ENCODE measurements at regions not wholly inside any gene's neighbourhood (a gene's known extent, or its start where the extent isn't known, plus 50 kb on each side); places are given as distances from the start of the nearest gene placed in this dataset.

DNA sequence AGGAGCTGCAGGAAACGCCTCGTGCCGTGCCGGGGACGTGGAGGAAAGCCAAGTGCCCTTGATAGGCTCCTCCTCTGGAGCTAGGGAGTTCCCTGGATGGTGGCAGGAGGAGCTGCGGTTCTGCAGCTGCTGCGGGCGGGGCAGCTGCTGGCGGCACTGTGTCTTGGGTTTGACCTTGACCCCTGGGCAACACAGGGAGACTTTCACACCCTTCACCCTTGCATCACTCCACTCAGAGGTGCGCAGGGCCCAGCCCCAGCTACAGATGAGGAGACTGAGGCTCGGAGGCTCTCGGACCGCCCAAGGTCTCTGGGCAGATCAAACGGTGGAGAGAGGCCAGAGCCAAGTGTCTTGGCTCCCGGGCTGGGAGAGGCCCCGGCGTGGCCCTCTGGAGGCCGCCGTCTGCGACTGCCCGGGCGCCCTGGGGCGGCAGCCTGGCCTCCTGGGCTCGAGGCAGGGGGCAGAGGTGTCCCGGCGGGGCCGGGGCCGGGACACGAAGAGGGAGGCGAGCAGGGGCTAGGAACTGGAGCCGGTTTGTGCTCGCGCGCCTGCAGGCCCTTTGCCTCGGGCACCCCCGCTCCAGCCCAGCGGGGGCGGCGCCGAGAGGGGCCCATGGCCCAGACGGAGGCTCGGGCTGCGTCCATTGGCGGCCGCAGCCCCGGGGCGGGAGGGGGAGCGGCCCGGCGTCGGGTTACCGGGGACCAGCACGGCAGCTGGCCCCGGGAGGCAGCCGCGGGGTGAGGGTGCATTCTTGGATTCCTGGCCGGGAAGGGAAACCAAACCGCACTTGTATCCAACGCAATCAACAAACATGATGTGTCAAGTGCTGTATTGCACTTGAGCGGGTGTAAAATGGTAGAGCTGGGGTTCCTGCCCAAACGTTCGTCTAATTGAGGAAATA, 129.6 kb upstream of the SLC1A4 start:
- POLR2A ChIA-PET (ENCODE audit: unreplicated experiment): interaction anchor here (0.6 to 1.5 kb wide), 4 partner anchors 109 to 207 kb away, joined by 3 to 7 read pairs (median 4); partner anchors contain the start of gene SERTAD2
- Histone ChIP-seq H3K4ac (ENCODE audit: low read depth, low read length) (peak overlapping the region; percentile 93), H2AFZ (replicated peaks; ENCODE audit: low read length, poor library complexity) (peak overlapping the region; percentile 91), H3K9me1 (ENCODE audit: insufficient read depth, low read length) (peaks cover 8% of the 10 kb centered on the region), H3K27ac (ENCODE audit: insufficient read depth, low read length) (peak overlapping the region; percentile 74), H2BK20ac (ENCODE audit: low read depth, low read length) (peak overlapping the region; percentile 2; the same call in 1 of the 2 replicates), H3K18ac (ENCODE audit: low read depth, low read length) (peak overlapping the region; percentile 43), H4K5ac (ENCODE audit: low read depth, low read length) (peak overlapping the region; percentile 54; the same call in 1 of the 2 replicates), H4K91ac (ENCODE audit: insufficient read depth, low read depth, low read length) (peak overlapping the region; percentile 65; the same call in 1 of the 2 replicates), H2BK5ac (ENCODE audit: low read depth, low read length, poor library complexity, severe bottlenecking) (peak overlapping the region; percentile 67), H2AK9ac (replicated peaks; ENCODE audit: low read depth, low read length, poor library complexity) (peak overlapping the region; percentile 82), H3K14ac (replicated peaks; ENCODE audit: low read depth, low read length) (peak overlapping the region; percentile 87), H3K56ac (ENCODE audit: extremely low read depth, insufficient read depth, low read length) (peak overlapping the region; percentile 54; the same call in 1 of the 2 replicates), H2BK120ac (ENCODE audit: low read depth, low read length) (peak overlapping the region; percentile 76), H2AK5ac (ENCODE audit: low read depth, low read length) (peak overlapping the region; percentile 5; the same call in 1 of the 2 replicates), H3K9me3 (ENCODE audit: control insufficient read depth, insufficient read depth, low read length) (peaks cover 6% of the 10 kb centered on the region; the same call in 1 of the 2 replicates), H3K79me1 (ENCODE audit: low read depth in 1 of 2, low read length in 2 of 2) (no peaks in the 10 kb centered on the region), H4K20me1 (ENCODE audit: insufficient read depth, low read length) (no peaks in the 10 kb centered on the region), H2BK15ac (ENCODE audit: low read depth, low read length) (peak overlapping the region; percentile 67; the same call in 1 of the 3 replicates), H3K27me3 (ENCODE audit: control insufficient read depth, insufficient read depth, low read length) (peaks cover 6% of the 10 kb centered on the region), H3K9ac (ENCODE audit: low read depth, low read length) (peak overlapping the region; percentile 36; the same call in 1 of the 2 replicates), H3K4me1 (ENCODE audit: control insufficient read depth, insufficient read depth, low read length) (peaks cover 27% of the 10 kb centered on the region), H3K4me3 (ENCODE audit: insufficient read depth, low read depth, low read length) (peak overlapping the region; percentile 15), H4K8ac (ENCODE audit: low read depth in 2 of 2, low read length in 2 of 2) (peak overlapping the region in 1 of 2 experiments; percentile 57; a peak in 1 of 4 replicates), H3K36me3 (ENCODE audit: control insufficient read depth, insufficient read depth, low read length) (no peaks in the 10 kb centered on the region), H3K23ac (ENCODE audit: low read depth, low read length) (0 out of 2 replicates have a peak overlapping the region, but pooled peaks have one; percentile 21), H3K4me2 (ENCODE audit: low read depth, low read length) (peak overlapping the region; percentile 74)
- dilution Hi-C loops (cut with HindIII; ENCODE audit: low sequenced_read_pairs, unreplicated experiment) (no loop called here), in situ Hi-C loops (cut with MboI; ENCODE audit: low sequenced_read_pairs) (loop anchor here (5.0 kb wide), 2 partner anchors 107 to 227 kb away; no protein-coding TSS in a partner anchor), intact Hi-C loops (cut with micrococcal nuclease) (loop anchor here (1.0 to 10.0 kb wide), 5 partner anchors 52 to 715 kb away; partner anchors contain the start of gene PELI1)
- 2% methylated on average over 24 of the region's 62 CpGs; no CpG with 5 or more reads in 1 of the 2 experiments for WGBS, 2 experiments (ENCODE audit: extremely low coverage in 2 of 2, insufficient read length in 1 of 2)
- peak; percentile 87 for DNase-seq
- no TSS peak for BruUV-seq (replicated peaks)
- CTCF ChIA-PET: interaction anchor here (0.5 to 1.0 kb wide), 4 partner anchors 45 to 213 kb away, joined by 3 to 4 read pairs (median 3); no protein-coding TSS in a partner anchor
- peak; percentile 95 for ATAC-seq (ENCODE audit: low read depth)
- TF ChIP-seq BHLHE40 (IDR thresholded peaks at IDR 0.05; ENCODE audit: low read depth, low read length) (peak; percentile 72; the same call in 1 of the 2 replicates), RFX5 (IDR thresholded peaks at IDR 0.05; ENCODE audit: low read depth, low read length) (no peak), MAFK (IDR thresholded peaks at IDR 0.05; ENCODE audit: low read depth, low read length) (no peak), POLR2A (IDR thresholded peaks at IDR 0.05; ENCODE audit: low read depth, low read length) (no peak), FOS (IDR thresholded peaks at IDR 0.05; ENCODE audit: low read depth, low read length) (no peak), CHD1 (IDR thresholded peaks at IDR 0.05; ENCODE audit: low read depth, low read length) (no peak), MXI1 (IDR thresholded peaks at IDR 0.05; ENCODE audit: borderline replicate concordance, low read depth, low read length) (0 out of 2 replicates have a peak, but pooled peaks have one; percentile 58), SMC3 (IDR thresholded peaks at IDR 0.05; ENCODE audit: low read depth, low read length) (no peak), CEBPB (IDR thresholded peaks at IDR 0.05; ENCODE audit: low read depth, low read length) (peak; percentile 49; the same call in 1 of the 2 replicates), RCOR1 (IDR thresholded peaks at IDR 0.05; ENCODE audit: insufficient replicate concordance, low read length) (peak; percentile 39), NFE2L2 (IDR thresholded peaks at IDR 0.05; ENCODE audit: low read depth, low read length) (no peak), RAD21 (IDR thresholded peaks at IDR 0.05; ENCODE audit: low read length) (0 out of 2 replicates have a peak, but pooled peaks have one; percentile 17)
- TF ChIP-seq, protein P1, sequence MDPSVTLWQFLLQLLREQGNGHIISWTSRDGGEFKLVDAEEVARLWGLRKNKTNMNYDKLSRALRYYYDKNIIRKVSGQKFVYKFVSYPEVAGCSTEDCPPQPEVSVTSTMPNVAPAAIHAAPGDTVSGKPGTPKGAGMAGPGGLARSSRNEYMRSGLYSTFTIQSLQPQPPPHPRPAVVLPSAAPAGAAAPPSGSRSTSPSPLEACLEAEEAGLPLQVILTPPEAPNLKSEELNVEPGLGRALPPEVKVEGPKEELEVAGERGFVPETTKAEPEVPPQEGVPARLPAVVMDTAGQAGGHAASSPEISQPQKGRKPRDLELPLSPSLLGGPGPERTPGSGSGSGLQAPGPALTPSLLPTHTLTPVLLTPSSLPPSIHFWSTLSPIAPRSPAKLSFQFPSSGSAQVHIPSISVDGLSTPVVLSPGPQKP (IDR thresholded peaks at IDR 0.05; ENCODE audit: borderline replicate concordance, low read depth, low read length): no peak
- TF ChIP-seq, protein P2, sequence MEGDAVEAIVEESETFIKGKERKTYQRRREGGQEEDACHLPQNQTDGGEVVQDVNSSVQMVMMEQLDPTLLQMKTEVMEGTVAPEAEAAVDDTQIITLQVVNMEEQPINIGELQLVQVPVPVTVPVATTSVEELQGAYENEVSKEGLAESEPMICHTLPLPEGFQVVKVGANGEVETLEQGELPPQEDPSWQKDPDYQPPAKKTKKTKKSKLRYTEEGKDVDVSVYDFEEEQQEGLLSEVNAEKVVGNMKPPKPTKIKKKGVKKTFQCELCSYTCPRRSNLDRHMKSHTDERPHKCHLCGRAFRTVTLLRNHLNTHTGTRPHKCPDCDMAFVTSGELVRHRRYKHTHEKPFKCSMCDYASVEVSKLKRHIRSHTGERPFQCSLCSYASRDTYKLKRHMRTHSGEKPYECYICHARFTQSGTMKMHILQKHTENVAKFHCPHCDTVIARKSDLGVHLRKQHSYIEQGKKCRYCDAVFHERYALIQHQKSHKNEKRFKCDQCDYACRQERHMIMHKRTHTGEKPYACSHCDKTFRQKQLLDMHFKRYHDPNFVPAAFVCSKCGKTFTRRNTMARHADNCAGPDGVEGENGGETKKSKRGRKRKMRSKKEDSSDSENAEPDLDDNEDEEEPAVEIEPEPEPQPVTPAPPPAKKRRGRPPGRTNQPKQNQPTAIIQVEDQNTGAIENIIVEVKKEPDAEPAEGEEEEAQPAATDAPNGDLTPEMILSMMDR (conservative IDR thresholded peaks at IDR 0.05; ENCODE audit: low read depth, low read length): 0 out of 2 replicates have a peak, but pooled peaks have one; percentile 4

Data from IMR-90 (cell line).